ENCODE measurements at regions not wholly inside any gene's neighbourhood (a gene's known extent, or its start where the extent isn't known, plus 50 kb on each side); places are given as distances from the start of the nearest gene placed in this dataset.

- no peak for DNase-seq (ENCODE audit: low read depth)
Measured at GRCh38 chr3:105923140-105923539, 54.3 kb upstream of the CBLB start.

GRCh38 chr3:105927741-105928140 is 58.9 kb upstream of the CBLB start:
- DNase-seq (ENCODE audit: low read depth): no peak

- no peak for DNase-seq (ENCODE audit: low read depth)
Measured at GRCh38 chr3:105930733-105931132, 61.9 kb upstream of the CBLB start.

GRCh38 chr3:105931500-105931899 is 62.7 kb upstream of the CBLB start:
- no peak for DNase-seq (ENCODE audit: low read depth)

- DNase-seq (ENCODE audit: low read depth): no peak
Measured at GRCh38 chr3:105933871-105934270, 65.1 kb upstream of the CBLB start.

- no peak for DNase-seq (ENCODE audit: low read depth)
Measured at GRCh38 chr3:105938101-105938500, 69.3 kb upstream of the CBLB start.

GRCh38 chr3:105938806-105939205 is 70.0 kb upstream of the CBLB start:
- DNase-seq (ENCODE audit: low read depth): no peak

GRCh38 chr3:105944276-105944675 is 75.5 kb upstream of the CBLB start:
- no peak for DNase-seq (ENCODE audit: low read depth)

GRCh38 chr3:105944721-105945120 is 75.9 kb upstream of the CBLB start:
- no peak for DNase-seq (ENCODE audit: low read depth)

- DNase-seq (ENCODE audit: low read depth): no peak
Measured at GRCh38 chr3:105948101-105948500, 79.3 kb upstream of the CBLB start.

GRCh38 chr3:105950881-105951600 is 82.2 kb upstream of the CBLB start:
- no peak for DNase-seq (ENCODE audit: low read depth)

GRCh38 chr3:105953831-105954230 is 85.0 kb upstream of the CBLB start:
- no peak for DNase-seq (ENCODE audit: low read depth)

GRCh38 chr3:105956306-105956705 is 87.5 kb upstream of the CBLB start:
- no peak for DNase-seq (ENCODE audit: low read depth)

- DNase-seq (ENCODE audit: low read depth): no peak
Measured at GRCh38 chr3:105957722-105958121, 88.9 kb upstream of the CBLB start.

- DNase-seq (ENCODE audit: low read depth): no peak
Measured at GRCh38 chr3:105958237-105959000, 89.6 kb upstream of the CBLB start.

- no peak for DNase-seq (ENCODE audit: low read depth)
Measured at GRCh38 chr3:105959851-105960250, 91.0 kb upstream of the CBLB start.

- no peak for DNase-seq (ENCODE audit: low read depth)
Measured at GRCh38 chr3:105960381-105960780, 91.6 kb upstream of the CBLB start.

GRCh38 chr3:105963161-105963560 is 94.3 kb upstream of the CBLB start:
- no peak for DNase-seq (ENCODE audit: low read depth)

- no peak for DNase-seq (ENCODE audit: low read depth)
Measured at GRCh38 chr3:105965384-105965783, 96.6 kb upstream of the CBLB start.

- DNase-seq (ENCODE audit: low read depth): no peak
Measured at GRCh38 chr3:105967117-105967516, 98.3 kb upstream of the CBLB start.

- no peak for DNase-seq (ENCODE audit: low read depth)
Measured at GRCh38 chr3:105970283-105970682, 101.5 kb upstream of the CBLB start.

GRCh38 chr3:105972069-105972468 is 103.3 kb upstream of the CBLB start:
- no peak for DNase-seq (ENCODE audit: low read depth)

- DNase-seq (ENCODE audit: low read depth): no peak
Measured at GRCh38 chr3:105974381-105974780, 105.6 kb upstream of the CBLB start.

- DNase-seq (ENCODE audit: low read depth): no peak
Measured at GRCh38 chr3:105976196-105976595, 107.4 kb upstream of the CBLB start.
